Natural killer cell (primary cell): ENCODE measurements at regions not wholly inside any gene's neighbourhood (a gene's known extent, or its start where the extent isn't known, plus 50 kb on each side); places are given as distances from the start of the nearest gene placed in this dataset.

Experiments
- ATAC-seq, 3 donors: fragments of 150-1000 bp in 2 of 3; fragments of 200-7000 bp in 1 of 3; cut with Tn5 transposase; 1 replicate in 1 of 3; 2 replicates in 2 of 3; pipeline ENCODE4 v1.10.0; 2021; ENCODE audit warnings: mild to moderate bottlenecking in 2 of 3, moderate library complexity in 2 of 3
- DNase-seq, 2 donors: peaks; one replicate each; pipeline versions ENCODE4 v3.0.0 to v3.0.0-alpha.2; 2013 to 2021; ENCODE audit warnings: mixed read lengths in 1 of 2
- H3K27ac ChIP-seq: one replicate; pipeline ENCODE4 v1.5.1; 2013; ENCODE audit warnings: mild to moderate bottlenecking, low read length
- H3K27me3 ChIP-seq: one replicate; pipeline ENCODE4 v1.6.1; 2013; ENCODE audit warnings: low read length; ENCODE audit not compliant: control insufficient read depth, insufficient read depth
- H3K36me3 ChIP-seq: one replicate; pipeline ENCODE4 v1.6.1; 2013; ENCODE audit warnings: low read length; ENCODE audit not compliant: control insufficient read depth, insufficient read depth
- H3K4me1 ChIP-seq: one replicate; pipeline ENCODE4 v1.6.1; 2013; ENCODE audit warnings: low read length; ENCODE audit not compliant: control insufficient read depth, insufficient read depth
- H3K4me3 ChIP-seq: one replicate; pipeline ENCODE4 v1.5.1; 2013; ENCODE audit warnings: low read length
- H3K9me3 ChIP-seq: one replicate; pipeline ENCODE4 v1.6.1; 2013; ENCODE audit warnings: low read length; ENCODE audit not compliant: control insufficient read depth, insufficient read depth
- H3K27ac Mint-ChIP-seq, 2 donors: one replicate each; pipeline ENCODE4 v1.8.0; 2022; ENCODE audit warnings: mild to moderate bottlenecking in 2 of 2, mixed read lengths in 2 of 2, moderate library complexity in 1 of 2
- H3K27me3 Mint-ChIP-seq, 2 donors: one replicate each; pipeline ENCODE4 v1.8.0; 2022; ENCODE audit warnings: low read depth in 2 of 2, mixed read lengths in 2 of 2
- H3K36me3 Mint-ChIP-seq: one replicate; pipeline ENCODE4 v1.8.0; 2022; ENCODE audit warnings: mixed read lengths
- H3K4me1 Mint-ChIP-seq, 2 donors: one replicate each; pipeline ENCODE4 v1.8.0; 2022; ENCODE audit warnings: mixed read lengths in 2 of 2
- H3K4me3 Mint-ChIP-seq: one replicate; pipeline ENCODE4 v1.8.0; 2022; ENCODE audit warnings: mild to moderate bottlenecking, moderate library complexity, mixed read lengths
- H3K9me3 Mint-ChIP-seq, 2 donors: one replicate each; pipeline ENCODE4 v1.8.0; 2022; ENCODE audit warnings: mixed read lengths in 2 of 2
- WGBS: methylation state at CpG from one replicate; pipeline ENCODE4 v1.1.7; 2013; ENCODE audit warnings: missing lambda C conversion rate; ENCODE audit not compliant: insufficient coverage; 5-methylcytosine and 5-hydroxymethylcytosine counted together
- intact Hi-C: fragments of 100-400 bp; cut with micrococcal nuclease; formaldehyde crosslinking; loops from one replicate; pipeline ENCODE4 v1.14.2; 2022
- TF ChIP-seq, protein P1 (sequence below): fragments of 200-600 bp; IDR thresholded peaks from one replicate; pipeline ENCODE4 v1.8.0; 2022; ENCODE audit warnings: antibody characterized with exemption

DNA sequence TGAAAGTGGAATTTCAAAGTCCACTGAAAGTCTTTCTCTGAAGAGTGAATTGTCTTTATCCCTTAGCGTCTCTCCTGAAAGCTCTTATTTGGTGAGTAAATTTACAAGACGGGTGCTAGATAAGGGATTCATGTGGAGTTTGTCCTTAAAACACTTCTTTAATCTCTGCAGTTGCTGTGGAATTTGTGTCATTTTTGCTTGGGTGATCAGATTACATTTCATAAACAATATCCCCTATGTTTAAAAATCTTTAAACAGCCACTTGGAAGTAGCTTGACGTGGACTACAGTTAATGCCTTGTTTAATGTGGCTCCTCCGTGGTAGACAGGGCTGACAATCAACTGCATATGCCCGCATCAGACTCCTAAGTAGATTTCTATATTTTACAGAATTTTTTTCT is 175.4 kb upstream of the ZNF217 start:
- Histone ChIP-seq H3K27me3 (no peaks in the 10 kb centered on the region), H3K4me3 (no peak overlapping the region), H3K36me3 (no peaks in the 10 kb centered on the region), H3K9me3 (no peaks in the 10 kb centered on the region), H3K4me1 (no peaks in the 10 kb centered on the region), H3K27ac (no peak overlapping the region)
- DNase-seq (no peak), ATAC-seq (no peak)
- Mint-ChIP-seq H3K27me3 (peaks cover 0 to 5% of the 10 kb centered on the region in 2 donors), H3K4me1 (peaks cover 0 to 6% of the 10 kb centered on the region in 2 donors), H3K4me3 (no peak overlapping the region), H3K27ac (no peak overlapping the region), H3K36me3 (no peaks in the 10 kb centered on the region), H3K9me3 (no peaks in the 10 kb centered on the region)
- intact Hi-C loops = no loop called here
- TF ChIP-seq, protein P1, sequence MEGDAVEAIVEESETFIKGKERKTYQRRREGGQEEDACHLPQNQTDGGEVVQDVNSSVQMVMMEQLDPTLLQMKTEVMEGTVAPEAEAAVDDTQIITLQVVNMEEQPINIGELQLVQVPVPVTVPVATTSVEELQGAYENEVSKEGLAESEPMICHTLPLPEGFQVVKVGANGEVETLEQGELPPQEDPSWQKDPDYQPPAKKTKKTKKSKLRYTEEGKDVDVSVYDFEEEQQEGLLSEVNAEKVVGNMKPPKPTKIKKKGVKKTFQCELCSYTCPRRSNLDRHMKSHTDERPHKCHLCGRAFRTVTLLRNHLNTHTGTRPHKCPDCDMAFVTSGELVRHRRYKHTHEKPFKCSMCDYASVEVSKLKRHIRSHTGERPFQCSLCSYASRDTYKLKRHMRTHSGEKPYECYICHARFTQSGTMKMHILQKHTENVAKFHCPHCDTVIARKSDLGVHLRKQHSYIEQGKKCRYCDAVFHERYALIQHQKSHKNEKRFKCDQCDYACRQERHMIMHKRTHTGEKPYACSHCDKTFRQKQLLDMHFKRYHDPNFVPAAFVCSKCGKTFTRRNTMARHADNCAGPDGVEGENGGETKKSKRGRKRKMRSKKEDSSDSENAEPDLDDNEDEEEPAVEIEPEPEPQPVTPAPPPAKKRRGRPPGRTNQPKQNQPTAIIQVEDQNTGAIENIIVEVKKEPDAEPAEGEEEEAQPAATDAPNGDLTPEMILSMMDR = no peak
- WGBS = 85% methylated on average over 3 of the region's 5 CpGs

DNA sequence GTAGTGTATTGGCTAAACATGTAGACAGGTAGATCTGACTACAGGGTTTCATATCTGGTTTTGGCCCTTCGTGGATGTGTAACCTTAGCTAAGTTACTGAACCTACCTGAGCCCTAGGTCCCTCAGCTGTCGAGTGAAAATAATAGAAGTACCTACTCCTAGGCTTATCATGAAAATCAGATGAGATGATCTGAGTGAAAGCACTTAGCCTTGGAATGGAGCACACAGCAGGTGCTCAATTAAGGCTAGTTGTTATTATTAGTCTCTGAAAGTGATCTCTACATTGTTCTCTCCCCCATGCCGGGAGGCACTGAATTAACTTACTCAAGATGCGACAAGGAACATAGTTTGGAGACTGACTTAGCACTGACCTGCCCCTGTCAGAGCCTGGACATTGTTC is 174.7 kb upstream of the ZNF217 start:
- Mint-ChIP-seq H3K4me3 (no peak overlapping the region), H3K9me3 (no peaks in the 10 kb centered on the region), H3K4me1 (peaks cover 0 to 6% of the 10 kb centered on the region in 2 donors), H3K27me3 (peaks cover 0 to 5% of the 10 kb centered on the region in 2 donors), H3K36me3 (no peaks in the 10 kb centered on the region), H3K27ac (no peak overlapping the region)
- H3K9me3 ChIP-seq = no peaks in the 10 kb centered on the region
- ATAC-seq (no peak), DNase-seq (no peak)
- no peak overlapping the region for H3K4me3 ChIP-seq
- no peaks in the 10 kb centered on the region for H3K36me3 ChIP-seq
- no peaks in the 10 kb centered on the region for H3K27me3 ChIP-seq
- WGBS = 97% methylated on average over 4 of the region's 4 CpGs
- H3K27ac ChIP-seq = no peak overlapping the region
- H3K4me1 ChIP-seq = no peaks in the 10 kb centered on the region
- intact Hi-C loops = no loop called here
- TF ChIP-seq, protein P1 = no peak

DNA sequence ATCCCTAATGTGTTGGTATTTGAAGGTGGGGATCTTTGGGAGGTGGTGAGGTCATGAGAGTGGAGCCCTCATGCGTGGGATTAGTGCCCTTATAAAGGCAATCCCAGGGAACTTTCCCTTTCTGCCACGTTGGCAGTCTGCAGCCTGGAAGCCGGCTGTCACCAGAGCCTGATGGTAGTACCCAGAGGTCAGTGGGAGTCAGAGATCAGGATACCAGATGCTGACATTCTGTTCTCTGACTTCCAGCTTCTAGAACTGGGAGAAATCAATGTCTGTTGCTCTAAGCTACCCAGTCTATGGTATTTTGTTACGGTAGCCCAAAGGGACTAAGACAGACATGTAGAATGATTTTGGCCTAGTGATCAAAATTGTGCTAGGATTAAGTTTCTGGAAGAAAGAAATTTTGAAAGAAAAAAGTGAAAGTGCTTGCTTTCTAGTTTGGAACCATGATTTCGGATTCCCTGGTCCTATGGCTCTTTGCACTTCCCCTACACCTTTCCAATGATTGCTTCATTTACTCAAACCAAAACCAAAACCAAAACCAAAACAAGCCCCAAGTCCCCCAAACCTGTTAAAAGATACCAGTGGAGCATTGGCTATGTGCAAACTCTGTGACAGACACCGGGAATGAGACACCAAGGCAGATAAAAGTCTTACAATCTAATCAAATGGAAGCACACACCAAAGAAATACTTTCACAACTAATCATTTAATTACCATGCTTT is 173.7 kb upstream of the ZNF217 start:
- no peaks in the 10 kb centered on the region for H3K36me3 ChIP-seq
- H3K27ac ChIP-seq = no peak overlapping the region
- H3K4me3 Mint-ChIP-seq = no peak overlapping the region
- H3K27ac Mint-ChIP-seq = no peak overlapping the region
- TF ChIP-seq, protein P1 = no peak
- H3K9me3 ChIP-seq = no peaks in the 10 kb centered on the region
- H3K27me3 ChIP-seq = no peaks in the 10 kb centered on the region
- intact Hi-C loops = no loop called here
- H3K27me3 Mint-ChIP-seq = peaks cover 0 to 5% of the 10 kb centered on the region in 2 donors
- H3K4me3 ChIP-seq = no peak overlapping the region
- no peaks in the 10 kb centered on the region for H3K36me3 Mint-ChIP-seq
- no peaks in the 10 kb centered on the region for H3K4me1 ChIP-seq
- ATAC-seq (no peak), DNase-seq (no peak)
- H3K9me3 Mint-ChIP-seq = no peaks in the 10 kb centered on the region
- peaks cover 0 to 6% of the 10 kb centered on the region in 2 donors for H3K4me1 Mint-ChIP-seq
- WGBS = 82% methylated on average over 6 of the region's 6 CpGs

DNA sequence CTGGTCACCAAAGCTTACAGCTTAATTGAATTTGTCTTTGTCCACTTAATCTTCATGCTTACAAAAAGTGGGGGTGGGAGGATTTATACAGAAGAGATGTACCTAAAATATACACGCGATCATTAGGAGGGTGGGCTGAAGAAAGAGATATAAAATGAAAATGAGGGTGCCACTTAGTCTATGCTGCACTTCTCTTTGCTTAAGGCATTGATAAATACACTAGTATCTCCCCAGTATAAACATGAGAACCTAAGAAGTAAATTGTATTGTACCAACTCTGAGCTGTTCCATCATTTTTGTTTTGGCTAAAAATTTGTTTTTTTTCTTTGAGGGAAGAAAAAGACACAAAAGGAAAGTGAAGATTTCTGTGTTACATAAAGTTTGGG is 170.8 kb upstream of the ZNF217 start:
- TF ChIP-seq, protein P1 = no peak
- H3K36me3 Mint-ChIP-seq = no peaks in the 10 kb centered on the region
- H3K27me3 ChIP-seq = no peaks in the 10 kb centered on the region
- no peak overlapping the region for H3K27ac Mint-ChIP-seq
- H3K27ac ChIP-seq = no peak overlapping the region
- H3K4me1 Mint-ChIP-seq = peaks cover 0 to 6% of the 10 kb centered on the region in 2 donors
- H3K9me3 ChIP-seq = no peaks in the 10 kb centered on the region
- H3K9me3 Mint-ChIP-seq = no peaks in the 10 kb centered on the region
- ATAC-seq (no peak), DNase-seq (no peak)
- no peaks in the 10 kb centered on the region for H3K4me1 ChIP-seq
- no CpG with 5 or more reads among the region's 2 CpGs for WGBS
- no peaks in the 10 kb centered on the region for H3K36me3 ChIP-seq
- H3K27me3 Mint-ChIP-seq = peaks cover 0 to 4% of the 10 kb centered on the region in 2 donors
- intact Hi-C loops = no loop called here
- H3K4me3 Mint-ChIP-seq = no peak overlapping the region
- H3K4me3 ChIP-seq = no peak overlapping the region
